Neural cell (in vitro differentiated cells): ENCODE measurements at regions not wholly inside any gene's neighbourhood (a gene's known extent, or its start where the extent isn't known, plus 50 kb on each side); places are given as distances from the start of the nearest gene placed in this dataset.

ENCODE experiments used
- H2AFZ ChIP-seq: fragments of 200-600, 300-800 bp; sonication (generic), shearing (Covaris generic); 2 replicates; pipeline ENCODE4 v1.6.0; 2014; ENCODE audit warnings: low read depth, mild to moderate bottlenecking, antibody characterized with exemption, low read length, moderate library complexity
- H3F3A ChIP-seq: fragments of 200-600 bp; shearing (Covaris generic); 2 replicates; pipeline ENCODE4 v1.6.1; 2016; ENCODE audit warnings: mild to moderate bottlenecking, moderate library complexity, mixed read lengths, antibody characterized with exemption, low read length; ENCODE audit not compliant: insufficient read depth, poor library complexity, severe bottlenecking
- H3K27ac ChIP-seq: fragments of 200-600, 300-800 bp; sonication (generic), shearing (Covaris generic); 2 replicates; pipeline ENCODE4 v1.5.1; 2014; ENCODE audit warnings: mild to moderate bottlenecking, low read length, moderate library complexity
- H3K27me3 ChIP-seq: fragments of 300-800, 200-600 bp; sonication (generic), shearing (Covaris generic); 2 replicates; pipeline ENCODE4 v1.6.0; 2014; ENCODE audit warnings: mild to moderate bottlenecking, low read depth, low read length, moderate library complexity; ENCODE audit not compliant: insufficient read depth
- H3K36me3 ChIP-seq: fragments of 300-800, 200-600 bp; sonication (generic), shearing (Covaris generic); 2 replicates; pipeline ENCODE4 v1.5.1; 2014; ENCODE audit warnings: mild to moderate bottlenecking, antibody characterized with exemption, low read length, moderate library complexity; ENCODE audit not compliant: insufficient read depth
- H3K4me2 ChIP-seq: fragments of 300-800, 200-600 bp; sonication (generic), shearing (Covaris generic); 2 replicates; pipeline ENCODE4 v1.6.0; 2014; ENCODE audit warnings: mild to moderate bottlenecking, low read length
- H3K4me3 ChIP-seq: fragments of 300-800, 200-600 bp; sonication (generic), shearing (Covaris generic); 2 replicates; pipeline ENCODE4 v1.5.1; 2014; ENCODE audit warnings: mild to moderate bottlenecking, low read length, moderate library complexity
- H3K79me2 ChIP-seq: fragments of 200-600 bp; shearing (Covaris generic); replicated peaks from 2 replicates; pipeline ENCODE4 v1.6.0; 2014; ENCODE audit warnings: mild to moderate bottlenecking, low read length, moderate library complexity; ENCODE audit not compliant: insufficient read depth
- H3K9ac ChIP-seq: fragments of 300-800, 200-600 bp; sonication (generic), shearing (Covaris generic); 2 replicates; pipeline ENCODE4 v1.6.1; 2016; ENCODE audit warnings: mild to moderate bottlenecking, low read length, mixed read lengths
- H3K9me2 ChIP-seq: fragments of 200-600 bp; shearing (Covaris generic); 2 replicates; pipeline ENCODE4 v1.6.1; 2016; ENCODE audit warnings: mild to moderate bottlenecking, low read length, mixed read lengths; ENCODE audit not compliant: insufficient read depth
- H3K9me3 ChIP-seq: fragments of 200-600, 300-800 bp; sonication (generic), shearing (Covaris generic); 2 replicates; pipeline ENCODE4 v1.6.1; 2016; ENCODE audit warnings: mild to moderate bottlenecking, mixed run types, low read length, moderate library complexity, mixed read lengths
- H4K20me1 ChIP-seq: fragments of 200-600 bp; shearing (Covaris generic); 2 replicates; pipeline ENCODE4 v1.6.1; 2016; ENCODE audit warnings: mild to moderate bottlenecking, mixed run types; ENCODE audit not compliant: insufficient read depth
- EP300 ChIP-seq: fragments of 450-650 bp; conservative IDR thresholded peaks from 2 replicates; pipeline ENCODE4 v1.6.1; 2014; ENCODE audit warnings: antibody characterized with exemption, mild to moderate bottlenecking, moderate library complexity; ENCODE audit not compliant: poor library complexity, severe bottlenecking
- EZH2 ChIP-seq: fragments of 200-600, 300-800 bp; shearing (Covaris generic), sonication (generic); IDR thresholded peaks from 2 replicates; pipeline ENCODE4 v1.6.1; 2014; ENCODE audit warnings: antibody characterized with exemption, low read length, borderline replicate concordance, mild to moderate bottlenecking; ENCODE audit not compliant: insufficient read depth, poor library complexity, severe bottlenecking
- MXI1 ChIP-seq: fragments of 450-650 bp; conservative IDR thresholded peaks from 2 replicates; pipeline ENCODE4 v1.6.1; 2014; ENCODE audit warnings: antibody characterized with exemption, mild to moderate bottlenecking; ENCODE audit not compliant: poor library complexity, severe bottlenecking
- POLR2AphosphoS5 ChIP-seq: IDR thresholded peaks from 2 replicates; pipeline ENCODE4 v1.6.1; 2012
- RAD21 ChIP-seq: fragments of 450-650 bp; conservative IDR thresholded peaks from 2 replicates; pipeline ENCODE4 v1.6.1; 2014; ENCODE audit warnings: antibody characterized with exemption, mild to moderate bottlenecking, moderate library complexity
- SMC3 ChIP-seq: fragments of 450-650 bp; conservative IDR thresholded peaks from 2 replicates; pipeline ENCODE4 v1.6.1; 2014; ENCODE audit warnings: antibody characterized with exemption, mild to moderate bottlenecking, moderate library complexity; ENCODE audit not compliant: poor library complexity
- TAF1 ChIP-seq: IDR thresholded peaks from 2 replicates; pipeline ENCODE4 v1.6.1; 2012; ENCODE audit warnings: low read depth
- TF ChIP-seq, protein P1 (sequence below): fragments of 450-650 bp; IDR thresholded peaks from 2 replicates; pipeline ENCODE4 v1.5.1; 2014; ENCODE audit warnings: antibody characterized with exemption, mild to moderate bottlenecking, moderate library complexity; ENCODE audit not compliant: poor library complexity, severe bottlenecking
- TF ChIP-seq, protein P2 (sequence below): IDR thresholded peaks from 2 replicates; pipeline ENCODE4 v1.6.1; 2012; ENCODE audit warnings: borderline replicate concordance

DNA sequence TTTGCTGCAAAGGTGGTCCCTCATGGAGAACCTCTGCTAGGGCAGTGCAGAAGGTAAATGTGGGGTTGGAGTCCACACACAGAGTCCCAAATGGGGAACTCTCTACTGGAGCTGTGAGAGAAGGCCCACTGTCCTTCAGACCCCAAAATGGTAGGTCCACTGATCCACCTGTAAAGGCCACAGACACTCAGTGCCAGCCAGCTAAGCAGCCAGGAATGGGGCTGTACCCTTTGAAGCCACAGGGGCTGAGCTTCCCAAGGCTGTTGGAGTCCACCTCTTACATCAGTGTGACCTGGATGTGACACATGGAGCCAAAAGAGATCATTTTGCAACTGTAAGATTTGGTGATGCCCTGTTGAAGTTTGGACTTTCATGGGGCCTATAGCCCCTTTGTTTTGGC is 252.4 kb upstream of the GULP1 start:
- Histone ChIP-seq H3K27ac (no peak overlapping the region), H3K4me2 (no peak overlapping the region), H3K9me2 (no peaks in the 10 kb centered on the region), H3K9me3 (no peaks in the 10 kb centered on the region), H3F3A (no peaks in the 10 kb centered on the region), H4K20me1 (no peaks in the 10 kb centered on the region), H2AFZ (no peak overlapping the region), H3K9ac (no peak overlapping the region), H3K79me2 (no peaks in the 10 kb centered on the region), H3K27me3 (no peaks in the 10 kb centered on the region), H3K36me3 (no peaks in the 10 kb centered on the region), H3K4me3 (no peak overlapping the region)
- no peak for TF ChIP-seq TAF1
- no peak for TF ChIP-seq EZH2
- TF ChIP-seq, protein P1, sequence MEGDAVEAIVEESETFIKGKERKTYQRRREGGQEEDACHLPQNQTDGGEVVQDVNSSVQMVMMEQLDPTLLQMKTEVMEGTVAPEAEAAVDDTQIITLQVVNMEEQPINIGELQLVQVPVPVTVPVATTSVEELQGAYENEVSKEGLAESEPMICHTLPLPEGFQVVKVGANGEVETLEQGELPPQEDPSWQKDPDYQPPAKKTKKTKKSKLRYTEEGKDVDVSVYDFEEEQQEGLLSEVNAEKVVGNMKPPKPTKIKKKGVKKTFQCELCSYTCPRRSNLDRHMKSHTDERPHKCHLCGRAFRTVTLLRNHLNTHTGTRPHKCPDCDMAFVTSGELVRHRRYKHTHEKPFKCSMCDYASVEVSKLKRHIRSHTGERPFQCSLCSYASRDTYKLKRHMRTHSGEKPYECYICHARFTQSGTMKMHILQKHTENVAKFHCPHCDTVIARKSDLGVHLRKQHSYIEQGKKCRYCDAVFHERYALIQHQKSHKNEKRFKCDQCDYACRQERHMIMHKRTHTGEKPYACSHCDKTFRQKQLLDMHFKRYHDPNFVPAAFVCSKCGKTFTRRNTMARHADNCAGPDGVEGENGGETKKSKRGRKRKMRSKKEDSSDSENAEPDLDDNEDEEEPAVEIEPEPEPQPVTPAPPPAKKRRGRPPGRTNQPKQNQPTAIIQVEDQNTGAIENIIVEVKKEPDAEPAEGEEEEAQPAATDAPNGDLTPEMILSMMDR: no peak
- TF ChIP-seq MXI1: no peak
- TF ChIP-seq EP300: no peak

DNA sequence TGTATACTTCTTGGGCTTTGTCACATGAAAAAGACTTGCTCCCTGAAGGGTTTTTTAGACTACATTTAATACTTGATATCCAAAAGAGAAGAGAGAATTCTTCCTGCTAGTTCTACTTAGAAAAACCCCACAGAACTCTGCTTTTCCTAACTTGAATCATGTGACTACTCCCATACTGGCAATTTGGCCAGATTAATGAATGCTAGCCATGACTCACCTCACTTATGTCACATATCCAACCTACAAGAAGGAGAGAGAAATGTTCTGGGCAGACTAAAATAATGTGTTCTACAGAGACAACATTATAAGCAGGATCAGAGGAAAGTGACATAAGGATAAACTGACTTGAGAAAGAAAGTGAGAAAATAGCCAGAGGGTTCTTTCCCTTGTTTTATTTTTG is 249.3 kb upstream of the GULP1 start:
- no peak overlapping the region for H2AFZ ChIP-seq
- H3K27me3 ChIP-seq: no peaks in the 10 kb centered on the region
- H3K27ac ChIP-seq: no peak overlapping the region
- no peak overlapping the region for H3K4me2 ChIP-seq
- TF ChIP-seq EP300: no peak
- TF ChIP-seq EZH2: no peak
- TF ChIP-seq RAD21: no peak
- TF ChIP-seq MXI1: no peak
- TF ChIP-seq SMC3: no peak
- TF ChIP-seq, protein P2, sequence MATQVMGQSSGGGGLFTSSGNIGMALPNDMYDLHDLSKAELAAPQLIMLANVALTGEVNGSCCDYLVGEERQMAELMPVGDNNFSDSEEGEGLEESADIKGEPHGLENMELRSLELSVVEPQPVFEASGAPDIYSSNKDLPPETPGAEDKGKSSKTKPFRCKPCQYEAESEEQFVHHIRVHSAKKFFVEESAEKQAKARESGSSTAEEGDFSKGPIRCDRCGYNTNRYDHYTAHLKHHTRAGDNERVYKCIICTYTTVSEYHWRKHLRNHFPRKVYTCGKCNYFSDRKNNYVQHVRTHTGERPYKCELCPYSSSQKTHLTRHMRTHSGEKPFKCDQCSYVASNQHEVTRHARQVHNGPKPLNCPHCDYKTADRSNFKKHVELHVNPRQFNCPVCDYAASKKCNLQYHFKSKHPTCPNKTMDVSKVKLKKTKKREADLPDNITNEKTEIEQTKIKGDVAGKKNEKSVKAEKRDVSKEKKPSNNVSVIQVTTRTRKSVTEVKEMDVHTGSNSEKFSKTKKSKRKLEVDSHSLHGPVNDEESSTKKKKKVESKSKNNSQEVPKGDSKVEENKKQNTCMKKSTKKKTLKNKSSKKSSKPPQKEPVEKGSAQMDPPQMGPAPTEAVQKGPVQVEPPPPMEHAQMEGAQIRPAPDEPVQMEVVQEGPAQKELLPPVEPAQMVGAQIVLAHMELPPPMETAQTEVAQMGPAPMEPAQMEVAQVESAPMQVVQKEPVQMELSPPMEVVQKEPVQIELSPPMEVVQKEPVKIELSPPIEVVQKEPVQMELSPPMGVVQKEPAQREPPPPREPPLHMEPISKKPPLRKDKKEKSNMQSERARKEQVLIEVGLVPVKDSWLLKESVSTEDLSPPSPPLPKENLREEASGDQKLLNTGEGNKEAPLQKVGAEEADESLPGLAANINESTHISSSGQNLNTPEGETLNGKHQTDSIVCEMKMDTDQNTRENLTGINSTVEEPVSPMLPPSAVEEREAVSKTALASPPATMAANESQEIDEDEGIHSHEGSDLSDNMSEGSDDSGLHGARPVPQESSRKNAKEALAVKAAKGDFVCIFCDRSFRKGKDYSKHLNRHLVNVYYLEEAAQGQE: no peak
- TF ChIP-seq, protein P1: no peak
- no peak for TF ChIP-seq POLR2AphosphoS5
- TF ChIP-seq TAF1: no peak
- no peaks in the 10 kb centered on the region for H3F3A ChIP-seq
- no peaks in the 10 kb centered on the region for H3K9me2 ChIP-seq
- no peak overlapping the region for H3K9ac ChIP-seq
- H3K79me2 ChIP-seq: no peaks in the 10 kb centered on the region
- no peaks in the 10 kb centered on the region for H3K9me3 ChIP-seq
- no peaks in the 10 kb centered on the region for H4K20me1 ChIP-seq
- no peaks in the 10 kb centered on the region for H3K36me3 ChIP-seq
- no peak overlapping the region for H3K4me3 ChIP-seq
